ENCODE measurements at regions not wholly inside any gene's neighbourhood (a gene's known extent, or its start where the extent isn't known, plus 50 kb on each side); places are given as distances from the start of the nearest gene placed in this dataset.
"Not testable (repeated sequence)": the region's sequence is repeated elsewhere in the genome, so short reads cannot be mapped to it uniquely, and the experiment has no call there.

GRCh38 chr1:94769551-94769950, 50.6 kb upstream of the SLC44A3 start:
- no peak for DNase-seq

GRCh38 chr1:94768036-94768435, 52.1 kb upstream of the SLC44A3 start:
- peak in 1 of 2 donors; percentile 10 for DNase-seq

- DNase-seq: no peak
Measured at GRCh38 chr1:94765958-94766357, 54.2 kb upstream of the SLC44A3 start.

- no peak for DNase-seq
Measured at GRCh38 chr1:94759188-94759587, 61.0 kb upstream of the SLC44A3 start.

GRCh38 chr1:94757931-94758330, 62.2 kb upstream of the SLC44A3 start:
- no peak for DNase-seq

- peak in 1 of 2 donors; percentile 8 for DNase-seq
Measured at GRCh38 chr1:94755675-94756074, 64.5 kb upstream of the SLC44A3 start.

- DNase-seq: not testable (repeated sequence)
Measured at GRCh38 chr1:94755016-94755415, 65.1 kb upstream of the SLC44A3 start.

GRCh38 chr1:94754570-94754969, 65.6 kb upstream of the SLC44A3 start:
- DNase-seq: no peak

- no peak for DNase-seq
Measured at GRCh38 chr1:94754095-94754494, 66.1 kb upstream of the SLC44A3 start.

- DNase-seq: no peak
Measured at GRCh38 chr1:94753171-94753972, 66.8 kb upstream of the SLC44A3 start.

- DNase-seq: not testable (repeated sequence)
Measured at GRCh38 chr1:94751483-94751882, 68.7 kb upstream of the SLC44A3 start.

- DNase-seq: no peak
Measured at GRCh38 chr1:94746635-94747525, 73.3 kb upstream of the SLC44A3 start.

- DNase-seq: no peak
Measured at GRCh38 chr1:94745742-94746141, 74.4 kb upstream of the SLC44A3 start.

GRCh38 chr1:94743862-94744261, 76.3 kb upstream of the SLC44A3 start:
- no peak for DNase-seq

GRCh38 chr1:94741996-94742395, 78.2 kb upstream of the SLC44A3 start:
- DNase-seq: no peak

- no peak for DNase-seq
Measured at GRCh38 chr1:94741510-94741909, 78.6 kb upstream of the SLC44A3 start.

GRCh38 chr1:94739521-94740061, 80.6 kb upstream of the SLC44A3 start:
- no peak for DNase-seq

- DNase-seq: no peak
Measured at GRCh38 chr1:94738371-94738770, 81.8 kb upstream of the SLC44A3 start.

GRCh38 chr1:94737124-94737998, 82.8 kb upstream of the SLC44A3 start:
- no peak for DNase-seq

GRCh38 chr1:94736549-94736948, 83.6 kb upstream of the SLC44A3 start:
- DNase-seq: no peak

GRCh38 chr1:94736073-94736472, 84.1 kb upstream of the SLC44A3 start:
- no peak for DNase-seq
